DOHH2 (cell line): ENCODE measurements at regions not wholly inside any gene's neighbourhood (a gene's known extent, or its start where the extent isn't known, plus 50 kb on each side); places are given as distances from the start of the nearest gene placed in this dataset.

ENCODE experiments used
- H3F3A ChIP-seq: fragments of 200-600 bp; sonication (generic), shearing (Covaris generic); 2 replicates; pipeline ENCODE4 v1.6.0; 2016; ENCODE audit warnings: antibody characterized with exemption, mild to moderate bottlenecking; ENCODE audit not compliant: control insufficient read depth, insufficient read depth
- H3K27ac ChIP-seq: fragments of 200-600 bp; sonication (generic); 2 replicates; pipeline ENCODE4 v1.5.1; 2014; ENCODE audit warnings: low read depth, mild to moderate bottlenecking, low read length, moderate library complexity
- H3K27me3 ChIP-seq: fragments of 200-600 bp; sonication (generic); 2 replicates; pipeline ENCODE4 v1.6.1; 2014; ENCODE audit warnings: mild to moderate bottlenecking, low read length, mixed read lengths; ENCODE audit not compliant: control insufficient read depth
- H3K36me3 ChIP-seq: fragments of 200-600 bp; sonication (generic); 2 replicates; pipeline ENCODE4 v1.6.1; 2014; ENCODE audit warnings: mild to moderate bottlenecking, low read length, moderate library complexity, mixed read lengths; ENCODE audit not compliant: control insufficient read depth
- H3K4me1 ChIP-seq: fragments of 200-600 bp; sonication (generic); 2 replicates; pipeline ENCODE4 v1.6.1; 2014; ENCODE audit warnings: mild to moderate bottlenecking, low read length, mixed read lengths; ENCODE audit not compliant: control insufficient read depth
- H3K4me2 ChIP-seq: fragments of 200-600 bp; sonication (generic); 2 replicates; pipeline ENCODE4 v1.6.0; 2014; ENCODE audit warnings: mild to moderate bottlenecking, low read length, moderate library complexity
- H3K4me3 ChIP-seq: fragments of 200-600 bp; sonication (generic); 2 replicates; pipeline ENCODE4 v1.5.1; 2014; ENCODE audit warnings: mild to moderate bottlenecking, low read length, mixed read lengths
- H3K79me2 ChIP-seq: fragments of 200-600 bp; sonication (generic); 2 replicates; pipeline ENCODE4 v1.6.1; 2014; ENCODE audit warnings: mild to moderate bottlenecking, low read length, mixed read lengths; ENCODE audit not compliant: control insufficient read depth
- H3K9me2 ChIP-seq: fragments of 200-600 bp; sonication (generic); replicated peaks from 2 replicates; pipeline ENCODE4 v1.6.1; 2014; ENCODE audit warnings: mild to moderate bottlenecking, low read length, mixed read lengths; ENCODE audit not compliant: control insufficient read depth
- H3K9me3 ChIP-seq: fragments of 200-600 bp; sonication (generic); 2 replicates; pipeline ENCODE4 v1.6.1; 2014; ENCODE audit warnings: antibody characterized with exemption, low read length, mixed read lengths; ENCODE audit not compliant: control insufficient read depth, insufficient read depth
- H4K20me1 ChIP-seq: fragments of 200-600 bp; sonication (generic); 2 replicates; pipeline ENCODE4 v1.6.0; 2014; ENCODE audit warnings: low read depth, mild to moderate bottlenecking, antibody characterized with exemption, low read length, moderate library complexity; ENCODE audit not compliant: control insufficient read depth, insufficient read depth
- CTCF ChIP-seq: fragments of 200-600 bp; sonication (generic); IDR thresholded peaks from one replicate; pipeline ENCODE4 v1.5.1; 2014; ENCODE audit warnings: antibody characterized with exemption, mild to moderate bottlenecking, low read depth, low read length; ENCODE audit not compliant: poor library complexity, severe bottlenecking
- EZH2phosphoT487 ChIP-seq: fragments of 200-600 bp; sonication (generic); IDR thresholded peaks from 2 replicates; pipeline ENCODE4 v1.6.1; 2017; ENCODE audit warnings: borderline replicate concordance, mild to moderate bottlenecking, antibody characterized with exemption, low read length, moderate library complexity, mixed read lengths

- H3K4me3 ChIP-seq = no peak overlapping the region
- H3F3A ChIP-seq = no peaks in the 10 kb centered on the region
- no peaks in the 10 kb centered on the region for H3K36me3 ChIP-seq
- no peaks in the 10 kb centered on the region for H4K20me1 ChIP-seq
- no peak for TF ChIP-seq CTCF
- no peak for TF ChIP-seq EZH2phosphoT487
- no peaks in the 10 kb centered on the region for H3K79me2 ChIP-seq
- H3K9me2 ChIP-seq = no peaks in the 10 kb centered on the region
- H3K4me1 ChIP-seq = peaks cover 31% of the 10 kb centered on the region
- no peaks in the 10 kb centered on the region for H3K9me3 ChIP-seq
- H3K27ac ChIP-seq = no peak overlapping the region
- H3K27me3 ChIP-seq = no peaks in the 10 kb centered on the region
- H3K4me2 ChIP-seq = no peak overlapping the region
Observed at GRCh38 chrX:65600106-65600505, 65.5 kb upstream of the LAS1L start.

- Histone ChIP-seq H3K4me1 (peaks cover 31% of the 10 kb centered on the region), H3K27me3 (no peaks in the 10 kb centered on the region), H3K9me2 (no peaks in the 10 kb centered on the region), H3K4me3 (no peak overlapping the region), H3F3A (no peaks in the 10 kb centered on the region), H3K27ac (no peak overlapping the region), H3K9me3 (no peaks in the 10 kb centered on the region), H4K20me1 (no peaks in the 10 kb centered on the region), H3K4me2 (no peak overlapping the region; the same call in 1 of the 2 replicates), H3K79me2 (no peaks in the 10 kb centered on the region), H3K36me3 (no peaks in the 10 kb centered on the region)
- TF ChIP-seq CTCF (no peak), EZH2phosphoT487 (no peak)
Observed at GRCh38 chrX:65598559-65599147, 64.1 kb upstream of the LAS1L start.

- H3F3A ChIP-seq = no peaks in the 10 kb centered on the region
- H3K27me3 ChIP-seq = no peaks in the 10 kb centered on the region
- H3K27ac ChIP-seq = no peak overlapping the region
- no peak for TF ChIP-seq EZH2phosphoT487
- no peak for TF ChIP-seq CTCF
- H3K4me3 ChIP-seq = no peak overlapping the region
- H3K79me2 ChIP-seq = no peaks in the 10 kb centered on the region
- no peak overlapping the region for H3K4me2 ChIP-seq
- H3K4me1 ChIP-seq = peaks cover 23% of the 10 kb centered on the region
- no peaks in the 10 kb centered on the region for H3K9me2 ChIP-seq
- H3K36me3 ChIP-seq = no peaks in the 10 kb centered on the region
- no peaks in the 10 kb centered on the region for H4K20me1 ChIP-seq
- H3K9me3 ChIP-seq = no peaks in the 10 kb centered on the region
Observed at GRCh38 chrX:65596270-65597034, 61.9 kb upstream of the LAS1L start.
